ENCODE measurements at regions not wholly inside any gene's neighbourhood (a gene's known extent, or its start where the extent isn't known, plus 50 kb on each side); places are given as distances from the start of the nearest gene placed in this dataset.
A peak's percentile ranks its signal among the peaks of the same experiment; 100 is the strongest.

DNA sequence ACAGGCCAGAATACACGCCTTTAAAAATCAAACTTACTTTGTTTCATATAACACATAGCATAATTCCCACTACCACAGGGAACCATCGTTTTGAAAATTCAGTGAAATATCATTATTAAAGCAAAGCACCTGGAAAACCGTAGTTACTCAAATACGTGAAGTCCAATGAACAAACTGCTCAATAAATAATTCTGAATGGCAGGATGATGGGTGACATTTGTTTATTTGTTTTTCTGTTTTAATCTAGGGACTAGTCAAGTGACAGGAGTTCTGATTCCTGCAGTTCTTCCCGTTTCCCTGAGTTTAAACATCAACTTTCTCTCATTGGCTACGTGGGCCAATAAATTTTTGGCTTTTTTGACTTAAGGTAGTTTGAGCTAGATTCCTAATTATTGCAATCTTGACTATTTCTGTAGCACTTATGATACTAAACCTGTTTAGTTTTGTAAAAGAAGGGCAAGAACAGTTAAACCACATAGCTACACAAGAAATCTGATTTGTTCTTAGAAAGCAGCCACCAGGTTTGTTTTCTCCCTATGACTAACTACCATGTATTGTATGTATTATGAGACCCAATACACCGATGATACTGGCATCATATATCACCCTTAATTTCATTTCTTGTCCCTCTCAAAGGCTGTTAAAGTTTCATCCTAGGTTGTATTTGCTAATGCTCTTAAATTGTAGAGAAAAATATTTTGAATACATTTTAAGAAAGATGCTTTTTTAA is 411.2 kb downstream of the SHQ1 start:
- no peaks in the 10 kb centered on the region for H3K27me3 ChIP-seq (ENCODE audit: control insufficient read depth, insufficient read depth, low read length)
- Mint-ChIP-seq H3K9me3 (no peaks in the 10 kb centered on the region), H3K36me3 (no peaks in the 10 kb centered on the region), H3K4me1 (peaks cover 60 to 63% of the 10 kb centered on the region in 2 donors), H3K4me3 (no peak overlapping the region), H3K27ac (no peak overlapping the region), H3K27me3 (ENCODE audit: low read depth in 2 of 2) (no peaks in the 10 kb centered on the region)
- no peaks in the 10 kb centered on the region for H3K9me3 ChIP-seq (ENCODE audit: control insufficient read depth, insufficient read depth, low read length)
- ATAC-seq (no peak), DNase-seq (no peak)
- peaks cover 4% of the 10 kb centered on the region for H3K4me1 ChIP-seq (ENCODE audit: control insufficient read depth, insufficient read depth, low read length)
- intact Hi-C loops (cut with micrococcal nuclease) = loop anchor here (2.0 kb wide), 1 partner anchor 16 kb away; no protein-coding TSS in a partner anchor
- peaks cover 6% of the 10 kb centered on the region for H3K36me3 ChIP-seq (ENCODE audit: control insufficient read depth, insufficient read depth, low read length)
- no peak overlapping the region for H3K27ac ChIP-seq (ENCODE audit: low read length)
- TF ChIP-seq, protein P1, sequence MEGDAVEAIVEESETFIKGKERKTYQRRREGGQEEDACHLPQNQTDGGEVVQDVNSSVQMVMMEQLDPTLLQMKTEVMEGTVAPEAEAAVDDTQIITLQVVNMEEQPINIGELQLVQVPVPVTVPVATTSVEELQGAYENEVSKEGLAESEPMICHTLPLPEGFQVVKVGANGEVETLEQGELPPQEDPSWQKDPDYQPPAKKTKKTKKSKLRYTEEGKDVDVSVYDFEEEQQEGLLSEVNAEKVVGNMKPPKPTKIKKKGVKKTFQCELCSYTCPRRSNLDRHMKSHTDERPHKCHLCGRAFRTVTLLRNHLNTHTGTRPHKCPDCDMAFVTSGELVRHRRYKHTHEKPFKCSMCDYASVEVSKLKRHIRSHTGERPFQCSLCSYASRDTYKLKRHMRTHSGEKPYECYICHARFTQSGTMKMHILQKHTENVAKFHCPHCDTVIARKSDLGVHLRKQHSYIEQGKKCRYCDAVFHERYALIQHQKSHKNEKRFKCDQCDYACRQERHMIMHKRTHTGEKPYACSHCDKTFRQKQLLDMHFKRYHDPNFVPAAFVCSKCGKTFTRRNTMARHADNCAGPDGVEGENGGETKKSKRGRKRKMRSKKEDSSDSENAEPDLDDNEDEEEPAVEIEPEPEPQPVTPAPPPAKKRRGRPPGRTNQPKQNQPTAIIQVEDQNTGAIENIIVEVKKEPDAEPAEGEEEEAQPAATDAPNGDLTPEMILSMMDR (IDR thresholded peaks at IDR 0.05) = no peak
- 80% methylated on average over 5 of the region's 7 CpGs for WGBS (ENCODE audit: insufficient coverage)
- no peak overlapping the region for H3K4me3 ChIP-seq (ENCODE audit: low read length)

DNA sequence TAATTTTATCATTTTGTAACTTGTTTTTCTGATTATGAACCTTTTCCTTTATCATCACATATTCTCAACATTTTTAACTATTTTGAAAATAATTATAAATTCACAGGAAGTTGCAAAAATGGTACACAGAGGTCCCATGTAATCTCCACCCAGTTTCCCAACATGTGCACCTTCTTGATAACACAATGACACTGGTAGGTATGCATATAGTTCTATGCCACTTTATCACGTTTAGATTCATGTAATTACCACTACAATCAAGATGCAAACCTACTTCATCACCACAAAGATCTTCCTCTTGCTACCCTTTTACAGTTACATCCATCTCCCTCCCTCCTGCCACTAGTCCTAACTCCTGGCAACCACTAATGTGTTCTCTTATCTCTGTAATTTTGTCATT is 413.9 kb downstream of the SHQ1 start:
- peaks cover 54% of the 10 kb centered on the region in 2 donors for H3K4me1 Mint-ChIP-seq
- no peaks in the 10 kb centered on the region for H3K9me3 Mint-ChIP-seq
- H3K4me3 Mint-ChIP-seq = no peak overlapping the region
- TF ChIP-seq, protein P1 (IDR thresholded peaks at IDR 0.05) = no peak
- H3K4me1 ChIP-seq (ENCODE audit: control insufficient read depth, insufficient read depth, low read length) = no peaks in the 10 kb centered on the region
- no peak for DNase-seq
- no peaks in the 10 kb centered on the region for H3K36me3 Mint-ChIP-seq
- intact Hi-C loops (cut with micrococcal nuclease) = no loop called here
- H3K4me3 ChIP-seq (ENCODE audit: low read length) = no peak overlapping the region
- 52% methylated on average over 1 of the region's 1 CpG for WGBS (ENCODE audit: insufficient coverage)
- no peak overlapping the region for H3K27ac ChIP-seq (ENCODE audit: low read length)
- no peaks in the 10 kb centered on the region for H3K27me3 Mint-ChIP-seq (ENCODE audit: low read depth in 2 of 2)
- H3K9me3 ChIP-seq (ENCODE audit: control insufficient read depth, insufficient read depth, low read length) = no peaks in the 10 kb centered on the region
- peak overlapping the region in 1 of 2 donors; percentile 4 for H3K27ac Mint-ChIP-seq
- H3K36me3 ChIP-seq (ENCODE audit: control insufficient read depth, insufficient read depth, low read length) = peaks cover 5% of the 10 kb centered on the region
- ATAC-seq = no peak
- H3K27me3 ChIP-seq (ENCODE audit: control insufficient read depth, insufficient read depth, low read length) = no peaks in the 10 kb centered on the region

DNA sequence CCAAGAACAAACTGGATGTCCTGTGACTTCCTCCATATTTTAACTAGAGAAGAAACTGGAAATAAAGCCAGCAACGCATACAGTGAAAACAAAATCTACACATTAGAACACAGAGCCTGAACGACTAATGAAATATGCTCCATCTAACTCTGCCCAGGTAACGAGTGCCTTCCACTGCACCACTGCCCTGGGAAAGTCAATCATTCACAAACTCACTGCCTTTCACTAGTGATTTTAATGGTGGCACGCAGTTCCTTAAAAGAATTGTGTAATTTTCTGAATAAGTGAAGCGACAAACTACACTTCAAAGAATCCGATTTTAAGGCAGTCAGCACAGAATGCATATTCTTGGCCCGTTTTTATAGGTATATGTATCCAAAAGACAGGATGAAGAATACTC is 416.0 kb downstream of the SHQ1 start:
- Mint-ChIP-seq H3K9me3 (no peaks in the 10 kb centered on the region), H3K27ac (no peak overlapping the region), H3K4me3 (no peak overlapping the region), H3K36me3 (no peaks in the 10 kb centered on the region), H3K4me1 (peaks cover 57 to 66% of the 10 kb centered on the region in 2 donors), H3K27me3 (ENCODE audit: low read depth in 2 of 2) (no peaks in the 10 kb centered on the region)
- intact Hi-C loops (cut with micrococcal nuclease) = no loop called here
- TF ChIP-seq, protein P1 (IDR thresholded peaks at IDR 0.05) = no peak
- Histone ChIP-seq H3K4me3 (ENCODE audit: low read length) (no peak overlapping the region), H3K27me3 (ENCODE audit: control insufficient read depth, insufficient read depth, low read length) (no peaks in the 10 kb centered on the region), H3K27ac (ENCODE audit: low read length) (no peak overlapping the region), H3K4me1 (ENCODE audit: control insufficient read depth, insufficient read depth, low read length) (no peaks in the 10 kb centered on the region), H3K9me3 (ENCODE audit: control insufficient read depth, insufficient read depth, low read length) (no peaks in the 10 kb centered on the region), H3K36me3 (ENCODE audit: control insufficient read depth, insufficient read depth, low read length) (no peaks in the 10 kb centered on the region)
- WGBS (ENCODE audit: insufficient coverage) = 97% methylated on average over 7 of the region's 7 CpGs
- no peak for ATAC-seq
- no peak for DNase-seq
